ENCODE measurements at regions not wholly inside any gene's neighbourhood (a gene's known extent, or its start where the extent isn't known, plus 50 kb on each side); places are given as distances from the start of the nearest gene placed in this dataset.

DNA sequence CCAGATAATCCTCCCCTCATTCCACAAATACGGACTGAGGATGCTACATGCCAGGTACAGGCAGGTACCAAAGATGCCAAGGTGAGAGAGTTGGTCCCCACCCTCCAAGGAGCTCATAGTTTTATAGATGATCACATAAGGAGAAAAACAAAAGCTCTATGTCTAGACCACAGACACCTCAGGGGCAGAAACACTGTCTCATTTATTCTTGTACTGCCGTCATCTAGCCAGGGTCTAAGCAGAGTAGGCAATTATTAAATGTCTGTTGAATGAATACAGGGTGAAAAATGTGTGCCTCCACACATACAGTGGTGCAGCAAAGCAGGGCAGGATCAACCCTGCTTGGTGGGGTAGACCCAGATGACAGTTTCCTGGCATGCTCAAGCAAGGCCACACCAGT is 439.8 kb upstream of the JARID2 start:
- no peak for DNase-seq (ENCODE audit: low read depth in 2 of 2)

DNA sequence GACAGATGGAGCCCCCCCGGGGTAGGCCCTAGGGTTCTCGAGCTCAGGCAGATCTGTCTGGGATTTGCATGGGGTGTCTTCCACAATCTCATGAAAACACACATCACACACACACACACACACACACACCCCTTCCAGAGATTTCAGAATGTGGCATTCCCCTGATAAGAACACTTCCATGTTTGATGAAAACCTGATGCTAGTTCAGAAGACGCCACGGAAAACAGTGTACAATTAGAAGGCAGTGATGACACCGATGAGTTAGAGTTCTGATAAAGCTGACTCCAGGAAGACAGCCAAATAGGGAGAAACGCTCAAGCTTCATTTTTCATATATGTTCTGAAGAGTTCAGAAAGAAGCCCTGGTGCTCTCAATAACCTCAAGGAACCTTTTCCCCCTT is 438.7 kb upstream of the JARID2 start:
- no peak for DNase-seq (ENCODE audit: low read depth in 2 of 2)

DNA sequence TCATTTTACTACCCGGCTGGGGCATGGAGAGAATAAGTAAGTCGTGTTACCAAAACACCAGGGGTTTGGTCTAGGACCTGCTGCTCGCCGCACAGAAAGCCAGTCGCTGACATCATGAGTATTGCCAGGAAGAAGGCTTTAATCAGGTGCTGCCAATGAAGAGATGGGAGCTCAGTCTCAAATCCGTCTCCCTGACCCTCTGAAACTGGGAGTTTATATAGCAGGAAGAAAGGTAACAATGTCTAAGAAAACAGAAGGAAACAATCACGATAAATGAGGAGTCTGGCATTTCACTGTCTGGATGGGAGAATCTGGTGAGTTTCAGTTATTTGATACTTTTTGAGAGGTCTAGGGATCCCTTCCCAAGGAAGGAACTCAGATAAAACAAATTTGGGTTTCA is 437.9 kb upstream of the JARID2 start:
- DNase-seq (ENCODE audit: low read depth in 2 of 2), result no peak

DNA sequence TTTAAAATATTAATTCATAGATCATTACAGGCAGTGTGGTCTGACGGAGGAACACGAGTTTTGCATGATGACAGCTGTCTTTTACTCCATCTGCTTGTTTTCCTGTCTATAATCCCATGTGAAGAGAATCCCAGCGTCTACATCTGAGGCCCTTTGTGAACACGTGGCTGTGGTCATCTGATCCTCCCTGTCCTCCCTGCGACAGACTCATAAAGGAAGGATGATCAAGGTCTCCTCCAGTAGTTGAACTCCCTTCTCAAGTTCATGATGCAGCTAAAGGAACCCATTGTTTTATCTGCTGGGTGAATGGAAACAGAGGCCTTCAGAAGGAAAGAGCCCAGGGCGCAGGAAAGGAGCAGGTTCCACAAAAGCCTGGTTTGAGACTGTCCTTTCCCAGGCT is 435.8 kb upstream of the JARID2 start:
- DNase-seq (ENCODE audit: low read depth in 2 of 2), result no peak

DNA sequence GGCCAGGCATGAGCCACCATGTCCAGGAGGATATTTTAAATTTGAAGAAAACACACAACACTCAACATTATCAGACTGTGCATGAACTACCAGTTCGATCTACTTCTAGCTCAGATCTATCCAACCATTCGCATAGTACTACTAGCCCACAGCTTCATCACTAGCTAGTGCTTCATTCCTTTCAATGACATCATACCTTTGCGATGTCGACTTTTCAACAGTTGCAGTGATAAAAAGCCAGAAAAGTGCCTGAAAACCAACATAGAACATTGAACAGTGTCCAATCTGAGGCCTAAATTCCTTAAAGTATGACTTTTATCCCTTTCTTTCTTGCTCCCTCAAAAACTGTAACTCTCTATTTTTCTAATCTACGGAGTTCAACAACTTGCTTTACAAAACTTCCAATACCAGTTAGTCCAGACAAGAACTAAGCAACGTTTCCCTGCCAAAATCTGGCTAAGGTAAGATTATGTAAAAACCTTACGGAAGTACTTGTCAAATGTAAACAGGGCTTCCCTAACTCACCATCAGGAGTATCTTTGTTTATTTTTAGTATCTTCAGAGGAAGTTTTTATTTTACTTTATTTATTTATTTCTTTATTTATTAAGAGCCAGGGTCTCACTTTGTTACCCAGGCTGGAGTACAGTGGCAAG is 434.0 kb upstream of the JARID2 start:
- DNase-seq (ENCODE audit: low read depth in 2 of 2), result no peak

DNA sequence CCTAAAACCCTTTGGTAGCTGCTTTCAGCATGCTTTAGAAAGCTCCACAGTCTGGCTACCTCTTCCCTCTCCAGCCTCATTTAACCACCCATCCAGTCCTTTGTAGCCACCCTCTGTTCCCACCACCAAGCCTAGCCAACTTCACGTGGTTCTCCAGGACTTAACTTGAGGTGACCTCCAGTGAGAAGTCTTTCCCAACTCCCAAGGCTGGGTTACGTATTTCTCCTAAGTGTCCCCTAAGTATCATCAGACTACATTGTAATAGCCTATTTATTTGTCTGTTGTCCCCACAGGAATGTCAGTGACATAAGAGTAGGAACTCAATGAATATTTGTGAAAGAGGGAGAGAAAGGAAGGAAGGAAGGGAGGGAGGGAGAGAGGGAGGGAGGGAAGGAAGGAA is 431.9 kb upstream of the JARID2 start:
- DNase-seq (ENCODE audit: low read depth in 2 of 2), result no peak

DNA sequence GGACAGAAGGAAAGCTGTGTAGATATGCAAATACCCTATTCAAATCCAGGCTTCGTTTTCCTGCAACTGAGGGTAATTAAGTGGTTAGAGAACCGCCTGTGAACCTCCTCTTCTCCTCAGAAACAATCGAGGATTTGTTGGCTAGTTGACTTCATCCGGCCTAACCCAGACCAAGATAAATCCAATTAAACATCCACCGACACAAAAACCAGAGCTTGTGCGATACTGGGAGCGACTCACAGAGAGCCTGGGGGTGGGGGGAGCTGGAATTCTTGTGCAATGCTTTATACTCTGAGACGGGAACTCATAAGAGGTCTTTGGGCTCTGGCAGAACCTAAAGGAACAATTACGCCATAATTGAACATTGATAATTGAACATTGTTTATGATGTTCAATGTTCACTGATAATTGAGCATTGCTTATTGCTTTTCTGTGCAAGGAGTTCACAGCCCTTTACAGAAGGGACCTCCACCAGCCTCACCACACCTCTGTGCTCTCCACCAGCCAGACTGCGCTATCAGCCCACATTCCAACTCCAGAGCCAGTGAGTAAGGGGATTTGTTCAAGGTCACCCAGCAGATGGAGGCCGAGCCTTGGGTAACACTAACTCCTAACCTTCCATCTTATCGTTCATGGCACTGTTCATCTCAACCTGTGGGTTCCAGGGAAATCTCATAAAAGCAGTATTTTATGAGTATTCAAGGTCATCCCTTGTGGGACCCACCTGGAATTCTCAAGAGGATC is 429.6 kb upstream of the JARID2 start:
- DNase-seq (ENCODE audit: low read depth in 2 of 2), result no peak

DNA sequence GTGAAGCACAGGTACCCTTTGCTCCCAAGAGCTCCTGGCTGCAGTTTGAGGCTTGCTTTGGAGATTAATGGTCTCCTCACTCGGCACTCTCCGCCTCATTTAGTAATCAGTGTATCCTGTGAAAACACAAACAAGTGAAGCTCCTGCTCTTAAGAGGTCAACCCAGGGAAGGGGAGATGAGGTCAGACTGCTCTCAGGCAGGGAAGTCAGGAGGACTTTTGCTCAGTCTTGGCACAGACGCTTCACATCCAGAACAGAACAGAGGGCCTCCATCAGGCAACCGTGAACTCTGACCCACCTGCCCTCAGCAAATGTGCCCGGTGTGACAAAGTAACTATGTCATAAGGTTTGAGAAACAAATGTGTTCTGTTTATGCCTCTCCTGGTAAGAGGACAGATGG is 428.8 kb upstream of the JARID2 start:
- DNase-seq (ENCODE audit: low read depth in 2 of 2), result no peak

DNA sequence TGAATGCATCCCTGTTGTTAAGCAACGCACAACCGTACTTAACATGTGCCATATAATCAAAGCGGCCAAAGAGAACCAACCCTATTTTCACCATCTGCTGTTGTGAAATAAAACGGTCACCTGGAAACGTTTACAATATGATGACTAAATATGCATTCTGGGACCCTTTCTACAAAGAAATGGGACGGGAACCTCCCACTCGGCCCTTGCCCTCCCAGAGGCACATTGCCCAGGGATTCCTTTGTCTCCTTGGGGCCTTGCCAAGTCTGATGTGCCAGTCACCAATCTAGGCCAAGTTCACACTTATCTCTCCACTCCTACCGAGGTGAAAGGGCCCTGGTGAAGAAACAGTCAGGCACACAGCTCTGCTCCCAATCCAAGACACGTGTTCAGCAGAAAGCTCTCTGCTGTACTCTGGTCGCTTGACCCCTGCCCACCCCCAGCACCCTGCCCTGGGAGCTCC is 427.4 kb upstream of the JARID2 start:
- no peak for DNase-seq (ENCODE audit: low read depth in 2 of 2)

DNA sequence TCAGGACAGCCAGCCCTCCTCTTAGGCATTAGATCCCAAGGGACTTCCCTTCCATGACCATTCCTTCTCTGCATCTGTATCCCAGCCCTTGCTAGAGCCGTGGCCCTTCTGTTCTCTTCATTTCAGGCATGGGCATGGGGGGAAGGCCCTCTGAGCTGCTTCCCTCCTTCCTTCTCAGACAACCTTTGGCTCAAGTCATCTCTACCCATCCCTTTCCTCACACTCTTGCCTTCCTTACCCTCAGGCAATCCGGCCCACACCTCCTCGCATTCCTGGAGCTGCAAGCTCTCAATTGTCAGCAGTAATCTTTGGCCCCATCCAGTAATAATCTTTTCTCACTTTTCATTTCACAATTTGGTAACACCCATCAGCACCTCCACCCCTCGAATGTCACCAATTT is 426.9 kb upstream of the JARID2 start:
- no peak for DNase-seq (ENCODE audit: low read depth in 2 of 2)

DNA sequence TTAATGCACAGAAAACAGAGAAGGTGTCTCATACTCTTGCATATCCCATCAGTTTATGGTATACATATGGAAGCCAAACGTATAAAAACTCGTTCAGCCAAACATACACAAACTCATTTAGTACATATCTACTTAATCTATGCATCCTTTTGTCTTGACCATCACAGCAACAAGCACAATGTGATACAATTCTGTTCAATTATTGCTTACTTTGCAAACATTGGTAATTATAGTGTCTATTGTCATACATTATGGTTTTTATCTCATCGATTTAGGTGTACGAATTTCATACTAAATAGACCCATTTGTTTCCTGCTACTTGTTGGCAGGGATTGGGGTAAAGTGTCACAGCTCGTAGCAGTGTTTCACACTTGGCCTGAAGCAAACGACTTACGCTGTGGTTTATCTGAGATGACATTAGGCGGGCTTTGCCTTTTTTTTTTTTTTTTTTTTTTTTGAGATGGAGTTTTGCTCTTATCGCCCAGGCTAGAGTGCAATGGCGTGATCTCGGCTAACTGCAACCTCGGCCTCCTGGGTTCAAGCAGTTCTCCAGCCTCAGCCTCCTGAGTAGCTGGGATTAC is 425.9 kb upstream of the JARID2 start:
- DNase-seq (ENCODE audit: low read depth in 2 of 2), result no peak

DNA sequence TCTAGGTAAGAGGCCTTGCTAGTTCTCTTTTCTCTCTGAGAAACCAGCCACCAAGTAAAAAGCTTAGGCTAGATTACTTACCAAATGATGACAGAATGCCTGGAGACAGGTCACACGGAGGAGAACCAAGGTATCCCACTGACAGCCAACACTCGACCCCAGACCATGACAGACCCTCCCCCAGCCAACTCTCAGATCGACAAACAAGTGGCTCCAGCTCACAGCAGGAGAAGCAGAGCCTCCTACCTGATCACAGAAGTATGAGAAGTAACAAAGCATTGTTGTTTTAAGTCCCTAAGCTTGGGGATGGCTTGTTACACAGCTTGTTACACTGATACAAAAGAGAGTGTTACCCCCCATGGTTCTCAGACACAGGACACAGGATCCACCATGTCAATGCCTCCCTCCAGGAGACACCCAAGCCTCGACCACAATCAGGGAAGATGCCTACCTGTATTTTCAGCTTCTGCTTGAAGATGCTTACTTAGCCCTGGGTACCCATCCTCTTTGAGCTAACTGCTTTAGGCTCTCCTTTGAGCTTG is 423.8 kb upstream of the JARID2 start:
- no peak for DNase-seq (ENCODE audit: low read depth in 2 of 2)

DNA sequence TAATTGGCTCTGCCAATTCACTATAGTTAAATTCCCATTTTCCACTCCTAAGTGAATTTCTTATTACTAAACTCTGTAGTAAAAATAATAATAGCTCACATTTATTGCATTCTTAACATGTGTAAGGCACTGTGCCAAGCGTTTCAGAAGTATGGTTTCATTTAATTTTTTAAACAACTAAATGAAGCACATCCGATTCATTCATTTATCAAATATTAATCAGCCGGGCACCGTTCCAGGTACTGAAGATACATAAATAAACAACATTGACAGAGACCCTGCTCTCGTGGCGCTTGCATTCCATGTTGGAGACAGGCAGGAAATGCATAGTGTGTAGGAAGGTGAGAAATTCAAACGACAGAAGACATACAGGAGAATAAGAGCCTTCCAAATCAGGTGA is 423.2 kb upstream of the JARID2 start:
- no peak for DNase-seq (ENCODE audit: low read depth in 2 of 2)

DNA sequence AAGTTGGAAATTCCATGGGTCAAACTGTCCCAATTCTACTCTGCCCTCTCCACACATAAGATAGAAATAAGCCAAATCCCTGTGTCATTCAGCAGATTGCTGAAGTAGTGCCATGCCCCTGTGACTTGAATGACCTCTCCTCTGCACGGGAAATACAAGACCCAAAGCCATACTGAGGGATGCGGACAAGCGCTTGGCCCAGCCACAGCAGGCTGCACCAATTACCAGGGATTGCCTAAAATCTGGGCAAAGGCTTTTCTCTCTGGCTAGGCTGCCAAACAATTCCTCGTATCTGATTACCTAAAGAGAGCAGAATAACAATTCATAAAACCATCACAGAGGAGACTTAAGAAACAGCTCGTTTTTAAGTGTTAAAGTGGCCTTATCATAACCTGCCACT is 421.8 kb upstream of the JARID2 start:
- DNase-seq (ENCODE audit: low read depth in 2 of 2), result no peak

DNA sequence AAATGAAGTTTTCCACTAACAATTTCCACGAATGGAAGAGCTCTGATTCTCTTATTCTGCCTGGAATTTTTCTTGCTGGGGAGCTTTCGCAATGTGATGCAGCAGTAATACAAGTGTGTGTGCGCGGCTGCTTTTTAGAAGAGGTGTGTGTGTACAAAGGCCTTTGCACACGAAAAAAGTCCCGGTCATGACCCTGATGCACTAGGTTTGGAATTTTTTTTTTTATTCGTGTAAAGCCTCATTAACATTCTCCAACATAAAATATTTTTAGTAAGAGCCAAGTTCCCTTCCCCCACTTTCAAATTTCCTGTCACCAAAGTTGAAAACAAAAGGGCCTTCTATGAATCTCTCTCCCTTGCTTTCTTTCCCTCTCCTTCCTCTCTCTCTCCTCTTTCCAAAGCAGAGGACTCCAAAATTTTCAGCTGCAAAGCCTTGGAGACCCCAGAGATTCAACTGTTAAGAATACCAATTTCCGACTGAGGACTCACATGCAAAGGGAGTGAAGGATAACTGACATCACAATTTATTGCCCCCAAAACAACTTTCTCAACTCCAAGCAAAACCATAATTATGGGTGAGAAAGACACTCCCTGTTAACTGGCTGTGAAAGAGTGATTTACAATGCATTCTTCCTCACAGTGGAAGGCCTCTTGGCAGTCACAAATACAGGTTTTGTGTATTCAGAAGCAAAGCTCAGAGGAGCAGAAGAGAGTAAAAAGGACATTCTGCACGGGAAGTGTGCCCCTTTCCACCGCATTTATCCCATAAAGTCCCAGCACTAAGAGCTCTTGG is 421.2 kb upstream of the JARID2 start:
- no peak for DNase-seq (ENCODE audit: low read depth in 2 of 2)

DNA sequence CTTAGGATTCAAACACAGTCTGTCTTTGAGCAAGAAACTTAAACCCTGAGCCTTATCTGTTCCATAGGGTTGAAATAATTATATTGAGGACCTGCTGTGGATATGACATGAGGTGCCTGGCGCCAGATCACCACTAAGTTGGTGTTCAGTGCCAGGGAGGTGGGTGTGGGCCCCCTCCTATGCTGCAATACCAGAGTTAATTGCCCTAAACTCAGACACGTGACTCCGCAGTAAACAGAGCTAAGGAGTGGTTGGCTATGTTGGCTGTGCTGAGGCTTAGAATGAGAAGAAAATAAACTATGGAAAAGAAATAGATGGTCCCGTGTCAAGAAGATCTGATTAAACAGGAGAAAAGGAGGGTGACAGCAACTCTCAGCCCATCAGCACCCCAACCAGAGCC is 419.4 kb upstream of the JARID2 start:
- no peak for DNase-seq (ENCODE audit: low read depth in 2 of 2)

DNA sequence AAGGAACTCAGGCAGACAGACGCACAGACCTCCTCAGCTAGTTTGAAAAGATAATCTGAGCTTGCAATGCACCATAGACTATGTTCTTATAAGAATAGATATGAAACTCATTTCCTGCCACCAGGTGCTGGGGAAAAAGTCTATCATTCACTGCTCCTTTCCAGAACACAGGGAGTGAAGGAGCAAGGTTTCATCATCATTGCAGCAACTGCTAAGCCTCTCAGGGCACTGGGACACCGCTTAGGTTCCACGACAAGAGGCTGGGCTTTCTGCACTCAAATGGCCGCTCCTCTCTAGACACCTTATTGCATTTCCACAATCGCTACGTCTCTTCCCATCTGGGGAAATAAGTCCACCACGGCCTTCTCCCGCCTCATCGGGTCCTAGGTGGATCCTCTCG is 418.5 kb upstream of the JARID2 start:
- no peak for DNase-seq (ENCODE audit: low read depth in 2 of 2)

DNA sequence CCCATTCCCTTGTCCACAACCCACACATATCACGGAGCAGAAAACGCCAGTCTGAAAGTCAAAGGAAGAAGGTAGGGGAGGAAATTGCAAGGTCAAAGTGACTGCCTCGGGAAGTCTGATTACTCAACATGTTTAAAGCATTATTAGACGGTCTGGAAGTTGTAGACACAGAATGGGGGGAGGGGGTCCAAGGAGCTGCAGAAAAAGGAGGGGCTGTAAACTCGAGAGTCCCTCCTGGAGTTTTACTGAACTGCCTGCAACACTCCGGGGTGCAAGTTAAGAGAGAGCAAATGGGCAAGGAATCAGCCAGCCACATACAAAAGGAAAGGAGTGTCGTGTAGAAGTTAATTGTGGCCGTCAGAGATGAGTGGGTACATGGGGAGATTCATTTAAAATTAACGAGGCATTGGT is 417.7 kb upstream of the JARID2 start:
- DNase-seq (ENCODE audit: low read depth in 2 of 2), result no peak

DNA sequence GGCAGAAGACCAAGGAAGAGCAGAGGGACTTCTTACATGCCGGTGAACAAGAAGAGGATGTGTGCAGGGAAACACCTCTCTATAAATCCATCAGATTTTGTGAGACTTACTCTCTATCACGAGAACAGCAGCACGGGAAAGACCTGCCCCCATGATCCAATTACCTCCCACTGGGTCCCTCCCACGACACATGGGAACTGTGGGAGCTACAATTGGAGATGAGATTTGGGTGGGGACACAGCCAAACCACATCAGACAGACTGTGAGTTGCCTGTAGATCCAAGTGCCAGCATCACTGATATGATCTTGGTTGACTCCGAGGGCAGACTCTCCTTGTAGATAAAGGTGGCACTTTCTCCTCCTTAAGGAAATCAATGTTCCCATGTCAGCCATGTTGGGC is 414.8 kb upstream of the JARID2 start:
- no peak for DNase-seq (ENCODE audit: low read depth in 2 of 2)

DNA sequence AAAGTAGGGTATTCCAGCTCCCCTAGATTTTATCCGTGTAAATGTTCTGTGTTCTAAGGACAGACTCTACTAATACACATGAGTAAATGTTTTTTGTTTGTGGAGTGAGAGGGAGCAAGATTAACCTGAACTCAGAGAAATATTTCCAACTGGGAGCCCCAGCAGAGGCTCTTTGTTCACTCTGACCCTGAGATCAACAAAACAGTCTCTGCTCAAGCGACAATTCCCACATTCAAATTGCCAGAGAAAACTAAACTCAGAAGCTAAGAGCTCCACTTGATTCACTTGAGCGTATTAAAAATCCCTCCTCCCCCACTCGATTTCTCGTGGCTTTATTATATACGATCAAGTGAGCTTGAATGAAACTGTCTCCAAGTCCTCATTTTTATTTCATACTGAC is 413.9 kb upstream of the JARID2 start:
- DNase-seq (ENCODE audit: low read depth in 2 of 2), result no peak

DNA sequence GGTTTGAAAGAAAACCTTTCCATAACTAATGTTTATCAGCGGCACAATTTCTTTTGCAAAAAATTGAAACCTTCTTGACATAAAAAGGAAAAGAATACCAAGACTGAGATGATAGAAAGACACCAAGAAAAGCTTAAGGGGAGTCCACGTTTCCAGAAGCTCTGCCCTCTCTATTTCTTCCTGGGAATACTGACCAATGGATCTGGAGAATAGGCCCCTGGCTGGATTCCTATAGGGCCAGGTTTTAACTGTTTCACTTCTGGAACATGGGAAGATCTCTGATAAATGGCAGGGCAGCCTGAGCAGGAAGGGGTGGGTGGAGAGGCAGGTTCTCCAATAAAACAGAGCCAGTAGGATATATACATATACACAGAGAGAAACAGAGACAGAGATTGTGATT is 413.4 kb upstream of the JARID2 start:
- DNase-seq (ENCODE audit: low read depth in 2 of 2), result no peak

DNA sequence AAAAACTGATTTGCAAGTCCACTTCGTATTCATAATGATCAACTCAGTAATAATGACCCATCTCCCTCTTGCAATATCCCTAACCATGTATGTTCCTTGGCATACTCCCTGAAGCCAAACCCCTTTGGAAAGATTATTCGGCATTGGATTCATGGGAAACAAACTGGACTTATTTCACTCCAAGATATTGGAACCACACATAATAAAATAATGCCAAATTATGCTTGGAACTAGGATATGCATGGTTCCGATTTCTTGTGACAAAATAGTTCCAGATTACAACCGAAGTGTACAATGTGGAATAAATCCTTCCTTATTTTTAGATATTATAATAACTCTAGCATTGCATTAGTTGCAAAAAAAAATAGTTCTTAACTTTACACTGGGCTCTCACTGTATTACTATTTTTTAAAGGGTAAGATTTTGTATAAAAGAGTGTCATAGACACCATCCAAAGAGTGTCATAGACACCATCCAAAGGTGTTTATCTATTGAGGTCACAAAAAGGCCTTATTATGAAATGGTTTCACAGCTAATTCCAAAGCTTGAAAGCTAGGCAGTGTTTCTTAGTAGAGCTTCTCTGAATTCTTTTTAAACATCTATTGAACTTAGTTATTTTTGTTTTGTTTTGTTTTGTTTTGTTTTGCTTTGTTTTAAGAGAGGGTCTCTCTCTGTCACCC is 410.9 kb upstream of the JARID2 start:
- DNase-seq (ENCODE audit: low read depth in 2 of 2), result no peak

All from stimulated activated CD8-positive, alpha-beta memory T cell treated with anti-CD3 and anti-CD28 coated beads, Interleukin-15, amount 100 ng/mL, for 4 hours (primary cell).